GM21528 (cell line): ENCODE measurements at regions not wholly inside any gene's neighbourhood (a gene's known extent, or its start where the extent isn't known, plus 50 kb on each side); places are given as distances from the start of the nearest gene placed in this dataset.
"Not testable (repeated sequence)": the region's sequence is repeated elsewhere in the genome, so short reads cannot be mapped to it uniquely, and the experiment has no call there.

ENCODE experiments used
- ATAC-seq: cut with Tn5 transposase; IDR thresholded peaks from one replicate; pipeline ENCODE4 v1.9.1; 2021; ENCODE audit warnings: mild to moderate bottlenecking, moderate library complexity; ENCODE audit not compliant: unreplicated experiment, low FRiP score

- ATAC-seq: no peak
Observed at GRCh38 chr3:81891055-81891895, 129.8 kb upstream of the GBE1 start.

GRCh38 chr3:81888914-81889557, 127.6 kb upstream of the GBE1 start:
- ATAC-seq: no peak

- ATAC-seq: no peak
Observed at GRCh38 chr3:81887448-81887847, 126.0 kb upstream of the GBE1 start.

GRCh38 chr3:81886081-81886480, 124.6 kb upstream of the GBE1 start:
- ATAC-seq: no peak

GRCh38 chr3:81884791-81885190, 123.3 kb upstream of the GBE1 start:
- ATAC-seq: no peak

- no peak for ATAC-seq
Observed at GRCh38 chr3:81876826-81877225, 115.4 kb upstream of the GBE1 start.

- no peak for ATAC-seq
Observed at GRCh38 chr3:81874738-81875137, 113.3 kb upstream of the GBE1 start.

GRCh38 chr3:81872566-81872965, 111.1 kb upstream of the GBE1 start:
- ATAC-seq: no peak

GRCh38 chr3:81871358-81872155, 110.1 kb upstream of the GBE1 start:
- no peak for ATAC-seq

GRCh38 chr3:81869382-81869781, 107.9 kb upstream of the GBE1 start:
- ATAC-seq: no peak

GRCh38 chr3:81868597-81868996, 107.2 kb upstream of the GBE1 start:
- ATAC-seq: no peak

GRCh38 chr3:81867875-81868274, 106.4 kb upstream of the GBE1 start:
- ATAC-seq: no peak

- ATAC-seq: not testable (repeated sequence)
Observed at GRCh38 chr3:81865164-81865563, 103.7 kb upstream of the GBE1 start.

GRCh38 chr3:81864272-81864671, 102.8 kb upstream of the GBE1 start:
- no peak for ATAC-seq

GRCh38 chr3:81863756-81864155, 102.3 kb upstream of the GBE1 start:
- ATAC-seq: no peak

- ATAC-seq: no peak
Observed at GRCh38 chr3:81861593-81861992, 100.1 kb upstream of the GBE1 start.

GRCh38 chr3:81859524-81859923, 98.1 kb upstream of the GBE1 start:
- ATAC-seq: no peak

GRCh38 chr3:81853431-81853830, 92.0 kb upstream of the GBE1 start:
- no peak for ATAC-seq

GRCh38 chr3:81851176-81851575, 89.7 kb upstream of the GBE1 start:
- ATAC-seq: no peak

- ATAC-seq: no peak
Observed at GRCh38 chr3:81846988-81847387, 85.5 kb upstream of the GBE1 start.

GRCh38 chr3:81841540-81841939, 80.1 kb upstream of the GBE1 start:
- ATAC-seq: no peak
